GM12878 (cell line): ENCODE measurements at regions not wholly inside any gene's neighbourhood (a gene's known extent, or its start where the extent isn't known, plus 50 kb on each side); places are given as distances from the start of the nearest gene placed in this dataset.

ENCODE experiments used
- ATAC-seq: fragments of 200-7000 bp; cut with Tn5 transposase; 3 replicates; pipeline ENCODE4 v1.9.1; 2020; ENCODE audit warnings: mild to moderate bottlenecking, moderate library complexity
- BruUV-seq: library from RNA; stranded (reverse); fragments of 400-500 nt; replicated peaks from 2 replicates; lab custom pipeline; 2021; lab: Mats Ljungman, UMichigan
- CTCF ChIA-PET: fragments of 300-600 bp; sonication (Branson Sonifier 250); formaldehyde crosslinking; extraction: SDS; loops from one replicate; lab custom pipeline; 2021; ENCODE audit warnings: inconsistent platforms; lab: Yijun Ruan, JAX
- POLR2A ChIA-PET: fragments of 350-600 bp; formaldehyde crosslinking; extraction: SDS; loops from one replicate; lab custom pipeline; 2021; ENCODE audit warnings: inconsistent platforms; lab: Charles Lee
- RAD21 ChIA-PET: fragments of 300-600 bp; sonication (Branson Sonifier 250); formaldehyde crosslinking; loops from one replicate; lab custom pipeline; 2023; ENCODE audit warnings: antibody characterized with exemption; ENCODE audit not compliant: unreplicated experiment; lab: Charles Lee
- SMC1A ChIA-PET: fragments of 300-600 bp; sonication (Branson Sonifier 250); formaldehyde crosslinking; loops from one replicate; lab custom pipeline; 2023; ENCODE audit not compliant: unreplicated experiment, uncharacterized antibody; lab: Charles Lee
- DNase-seq: peaks from one replicate; pipeline ENCODE4 v3.0.0-alpha.2; 2011; ENCODE audit warnings: low read depth, low spot score
- FAIRE-seq: peaks from 3 replicates; lab custom pipeline; 2011; peaks lifted over from hg19 to GRCh38; lab: Jason Lieb, UNC
- H2AFZ ChIP-seq: 2 replicates; pipeline ENCODE4 v1.6.0; 2011; ENCODE audit warnings: low read depth, low read length, control low read depth; ENCODE audit not compliant: control insufficient read depth
- H3K27ac ChIP-seq: 2 replicates; pipeline ENCODE4 v1.5.1; 2011; ENCODE audit warnings: control low read depth; ENCODE audit not compliant: control insufficient read depth, insufficient read depth
- H3K27me3 ChIP-seq, 2 experiments: replicated peaks in 1 of 2; 2 replicates each; pipeline versions ENCODE4 v1.6.0 to v1.6.1; 2011; ENCODE audit warnings: low read length in 1 of 2; ENCODE audit not compliant: control insufficient read depth in 2 of 2, insufficient read depth in 2 of 2
- H3K36me3 ChIP-seq, 2 experiments: 2 replicates each; pipeline ENCODE4 v1.5.1; 2011; ENCODE audit warnings: low read length in 1 of 2; ENCODE audit not compliant: control insufficient read depth in 2 of 2, insufficient read depth in 2 of 2
- H3K4me1 ChIP-seq: 2 replicates; pipeline ENCODE4 v1.6.1; 2011; ENCODE audit warnings: mild to moderate bottlenecking, low read length, moderate library complexity, mixed read lengths; ENCODE audit not compliant: control insufficient read depth, insufficient read depth
- H3K4me2 ChIP-seq: 2 replicates; pipeline ENCODE4 v1.6.0; 2011; ENCODE audit warnings: control low read depth; ENCODE audit not compliant: control insufficient read depth, insufficient read depth
- H3K4me3 ChIP-seq: fragments of 200-600 bp; sonication (generic); 2 replicates; pipeline ENCODE4 v1.5.1; 2016
- H3K79me2 ChIP-seq: 2 replicates; pipeline ENCODE4 v1.6.0; 2011; ENCODE audit warnings: low read length; ENCODE audit not compliant: control insufficient read depth, insufficient read depth
- H3K9ac ChIP-seq: 2 replicates; pipeline ENCODE4 v1.8.0; 2011; ENCODE audit warnings: low read length, control low read depth, mixed read lengths; ENCODE audit not compliant: control insufficient read depth, insufficient read depth
- H3K9me3 ChIP-seq: replicated peaks from 3 replicates; pipeline ENCODE4 v1.5.1; 2011; ENCODE audit warnings: mild to moderate bottlenecking, low read length; ENCODE audit not compliant: control insufficient read depth, insufficient read depth
- H4K20me1 ChIP-seq: 2 replicates; pipeline ENCODE4 v1.6.0; 2011; ENCODE audit not compliant: control insufficient read depth, insufficient read depth
- BACH1 ChIP-seq: fragments of 450-650 bp; IDR thresholded peaks from 2 replicates; pipeline ENCODE4 v1.6.1; 2017; ENCODE audit warnings: mild to moderate bottlenecking, borderline replicate concordance
- GATAD2B ChIP-seq: fragments of 450-650 bp; conservative IDR thresholded peaks from 2 replicates; pipeline ENCODE4 v1.6.1; 2017; ENCODE audit warnings: low read depth, mild to moderate bottlenecking, moderate library complexity
- HCFC1 ChIP-seq: fragments of 150-350 bp; IDR thresholded peaks from 2 replicates; pipeline ENCODE4 v1.6.1; 2014; ENCODE audit warnings: low read length
- HDAC2 ChIP-seq: fragments of 200-600 bp; sonication (generic); IDR thresholded peaks from 2 replicates; pipeline ENCODE4 v1.6.1; 2017
- IRF4 ChIP-seq: IDR thresholded peaks from 2 replicates; pipeline ENCODE4 v1.6.1; 2011; ENCODE audit warnings: low read depth, low read length
- MXI1 ChIP-seq: fragments of 150-350 bp; IDR thresholded peaks from 2 replicates; pipeline ENCODE4 v1.6.1; 2011; ENCODE audit warnings: low read depth, mild to moderate bottlenecking, inconsistent platforms, low read length, improper control_type of control experiment
- POLR2AphosphoS5 ChIP-seq: IDR thresholded peaks from 2 replicates; pipeline ENCODE4 v1.6.1; 2011; ENCODE audit warnings: mild to moderate bottlenecking, low read length, inconsistent platforms
- RFX5 ChIP-seq: IDR thresholded peaks from 2 replicates; pipeline ENCODE4 v1.6.1; 2011; ENCODE audit warnings: low read depth, low read length, improper control_type of control experiment
- SKIL ChIP-seq: fragments of 450-650 bp; IDR thresholded peaks from 2 replicates; pipeline ENCODE4 v1.6.1; 2017; ENCODE audit warnings: mild to moderate bottlenecking, low read depth, inconsistent platforms; ENCODE audit not compliant: poor library complexity, severe bottlenecking
- SMARCA5 ChIP-seq: fragments of 450-650 bp; IDR thresholded peaks from 2 replicates; pipeline ENCODE4 v1.6.1; 2017; ENCODE audit warnings: mild to moderate bottlenecking
- SRF ChIP-seq, 2 experiments: IDR thresholded peaks; 2 replicates each; pipeline ENCODE4 v1.6.1; 2011; ENCODE audit warnings: low read depth in 2 of 2, low read length in 2 of 2, mild to moderate bottlenecking in 1 of 2, moderate library complexity in 1 of 2
- TCF3 ChIP-seq: IDR thresholded peaks from 2 replicates; pipeline ENCODE4 v1.6.1; 2012; ENCODE audit warnings: low read depth, mild to moderate bottlenecking, low read length, borderline replicate concordance; ENCODE audit not compliant: insufficient read depth
- USF2 ChIP-seq: IDR thresholded peaks from 2 replicates; pipeline ENCODE4 v1.6.1; 2011; ENCODE audit warnings: low read depth, low read length, improper control_type of control experiment, borderline replicate concordance
- YY1 ChIP-seq: IDR thresholded peaks from 2 replicates; pipeline ENCODE4 v1.6.1; 2011; ENCODE audit warnings: low read depth, mild to moderate bottlenecking, low read length
- ZBTB11 ChIP-seq: fragments of 450-650 bp; formaldehyde crosslinking; IDR thresholded peaks from 2 replicates; pipeline ENCODE4 v1.5.0; 2022; ENCODE audit warnings: mild to moderate bottlenecking, missing genetic modification characterization
- in situ Hi-C: fragments of 300-500 bp; cut with MboI; formaldehyde crosslinking; loops from 9 replicates; pipeline ENCODE4 v1.14.3; 2018; ENCODE audit warnings: mixed read lengths
- intact Hi-C: fragments of 100-400 bp; cut with micrococcal nuclease; formaldehyde crosslinking; loops from one replicate; pipeline ENCODE4 v1.14.2; 2022; ENCODE audit not compliant: unreplicated experiment
- TF ChIP-seq, protein P1 (sequence below): fragments of 450-650 bp; formaldehyde crosslinking; IDR thresholded peaks from 2 replicates; pipeline ENCODE4 v1.4.0; 2020; ENCODE audit warnings: mild to moderate bottlenecking, moderate library complexity

- SMC1A ChIA-PET, result interaction anchor here (2.3 kb wide), 1 partner anchor 12 kb away, joined by 7 read pairs; no protein-coding TSS in a partner anchor
- H3K9me3 ChIP-seq, result no peaks in the 10 kb centered on the region
- POLR2A ChIA-PET, result no interaction called here
- H2AFZ ChIP-seq, result no peak overlapping the region
- no peaks in the 10 kb centered on the region for H3K79me2 ChIP-seq
- intact Hi-C loops, result no loop called here
- RAD21 ChIA-PET, result no interaction called here
- H3K4me3 ChIP-seq, result no peak overlapping the region
- CTCF ChIA-PET, result no interaction called here
- H3K36me3 ChIP-seq, result no peaks in the 10 kb centered on the region
- no peak for FAIRE-seq
- no peak overlapping the region for H3K27ac ChIP-seq
- in situ Hi-C loops, result no loop called here
- peaks cover 14% of the 10 kb centered on the region for H3K4me1 ChIP-seq
- H3K4me2 ChIP-seq, result no peak overlapping the region
- H3K27me3 ChIP-seq, result no peaks in the 10 kb centered on the region
- no TSS peak for BruUV-seq
- no peaks in the 10 kb centered on the region for H4K20me1 ChIP-seq
- no peak overlapping the region for H3K9ac ChIP-seq
- no peak for DNase-seq
- ATAC-seq, result no peak
- TF ChIP-seq ZBTB11 (CRISPR knock-in tag), result no peak
- TF ChIP-seq HDAC2, result no peak
- no peak for TF ChIP-seq IRF4
- no peak for TF ChIP-seq RFX5
- no peak for TF ChIP-seq SRF (IDR thresholded peaks at IDR 0.05; ENCODE audit: low read depth in 2 of 2, low read length in 2 of 2)
- TF ChIP-seq TCF3, result no peak
- no peak for TF ChIP-seq USF2
- no peak for TF ChIP-seq HCFC1
- TF ChIP-seq, protein P1, sequence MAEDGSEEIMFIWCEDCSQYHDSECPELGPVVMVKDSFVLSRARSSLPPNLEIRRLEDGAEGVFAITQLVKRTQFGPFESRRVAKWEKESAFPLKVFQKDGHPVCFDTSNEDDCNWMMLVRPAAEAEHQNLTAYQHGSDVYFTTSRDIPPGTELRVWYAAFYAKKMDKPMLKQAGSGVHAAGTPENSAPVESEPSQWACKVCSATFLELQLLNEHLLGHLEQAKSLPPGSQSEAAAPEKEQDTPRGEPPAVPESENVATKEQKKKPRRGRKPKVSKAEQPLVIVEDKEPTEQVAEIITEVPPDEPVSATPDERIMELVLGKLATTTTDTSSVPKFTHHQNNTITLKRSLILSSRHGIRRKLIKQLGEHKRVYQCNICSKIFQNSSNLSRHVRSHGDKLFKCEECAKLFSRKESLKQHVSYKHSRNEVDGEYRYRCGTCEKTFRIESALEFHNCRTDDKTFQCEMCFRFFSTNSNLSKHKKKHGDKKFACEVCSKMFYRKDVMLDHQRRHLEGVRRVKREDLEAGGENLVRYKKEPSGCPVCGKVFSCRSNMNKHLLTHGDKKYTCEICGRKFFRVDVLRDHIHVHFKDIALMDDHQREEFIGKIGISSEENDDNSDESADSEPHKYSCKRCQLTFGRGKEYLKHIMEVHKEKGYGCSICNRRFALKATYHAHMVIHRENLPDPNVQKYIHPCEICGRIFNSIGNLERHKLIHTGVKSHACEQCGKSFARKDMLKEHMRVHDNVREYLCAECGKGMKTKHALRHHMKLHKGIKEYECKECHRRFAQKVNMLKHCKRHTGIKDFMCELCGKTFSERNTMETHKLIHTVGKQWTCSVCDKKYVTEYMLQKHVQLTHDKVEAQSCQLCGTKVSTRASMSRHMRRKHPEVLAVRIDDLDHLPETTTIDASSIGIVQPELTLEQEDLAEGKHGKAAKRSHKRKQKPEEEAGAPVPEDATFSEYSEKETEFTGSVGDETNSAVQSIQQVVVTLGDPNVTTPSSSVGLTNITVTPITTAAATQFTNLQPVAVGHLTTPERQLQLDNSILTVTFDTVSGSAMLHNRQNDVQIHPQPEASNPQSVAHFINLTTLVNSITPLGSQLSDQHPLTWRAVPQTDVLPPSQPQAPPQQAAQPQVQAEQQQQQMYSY (CRISPR knock-in tag), result no peak
- TF ChIP-seq SMARCA5, result no peak
- no peak for TF ChIP-seq GATAD2B
- TF ChIP-seq POLR2AphosphoS5, result no peak
- no peak for TF ChIP-seq BACH1
- TF ChIP-seq SKIL, result no peak
- TF ChIP-seq YY1, result no peak
- no peak for TF ChIP-seq MXI1
Observed at GRCh38 chr6:126181173-126181741, 158.7 kb upstream of the CENPW start.
